LHCN-M2 (cell line): ENCODE measurements at regions not wholly inside any gene's neighbourhood (a gene's known extent, or its start where the extent isn't known, plus 50 kb on each side); places are given as distances from the start of the nearest gene placed in this dataset.

Source experiments
- DNase-seq: peaks from one replicate; pipeline ENCODE4 v3.0.0-alpha.2; 2012; ENCODE audit warnings: low read depth

GRCh38 chr6:67412035-67412434 lies 1223.0 kb upstream of the ADGRB3 start:
- DNase-seq, result no peak

GRCh38 chr6:67411036-67411435 lies 1224.0 kb upstream of the ADGRB3 start:
- no peak for DNase-seq

- DNase-seq, result no peak
Observed at GRCh38 chr6:67394254-67394653, 1240.8 kb upstream of the ADGRB3 start.

- DNase-seq, result no peak
Observed at GRCh38 chr6:67393356-67393755, 1241.7 kb upstream of the ADGRB3 start.

- no peak for DNase-seq
Observed at GRCh38 chr6:67391955-67392354, 1243.1 kb upstream of the ADGRB3 start.

GRCh38 chr6:67369679-67370078 lies 1265.4 kb upstream of the ADGRB3 start:
- no peak for DNase-seq

GRCh38 chr6:67362976-67363375 lies 1272.1 kb upstream of the ADGRB3 start:
- DNase-seq, result no peak

- no peak for DNase-seq
Observed at GRCh38 chr6:67361264-67361663, 1273.8 kb upstream of the ADGRB3 start.

GRCh38 chr6:67358241-67358640 lies 1276.8 kb upstream of the ADGRB3 start:
- no peak for DNase-seq

- DNase-seq, result no peak
Observed at GRCh38 chr6:67353861-67354260, 1281.2 kb upstream of the ADGRB3 start.

GRCh38 chr6:67352717-67353116 lies 1282.4 kb upstream of the ADGRB3 start:
- no peak for DNase-seq

GRCh38 chr6:67350729-67351128 lies 1284.4 kb upstream of the ADGRB3 start:
- DNase-seq, result no peak

- no peak for DNase-seq
Observed at GRCh38 chr6:67345946-67346345, 1289.1 kb upstream of the ADGRB3 start.

- DNase-seq, result no peak
Observed at GRCh38 chr6:67336014-67336413, 1299.1 kb upstream of the ADGRB3 start.

GRCh38 chr6:67331304-67331703 lies 1303.8 kb upstream of the ADGRB3 start:
- no peak for DNase-seq

GRCh38 chr6:67328269-67328668 lies 1306.8 kb upstream of the ADGRB3 start:
- DNase-seq, result no peak

GRCh38 chr6:67300430-67301040 lies 1334.5 kb upstream of the ADGRB3 start:
- DNase-seq, result no peak

GRCh38 chr6:67292169-67292568 lies 1342.9 kb upstream of the ADGRB3 start:
- no peak for DNase-seq

- peak; percentile 21 for DNase-seq
Observed at GRCh38 chr6:67287566-67287965, 1347.5 kb upstream of the ADGRB3 start.

GRCh38 chr6:67285770-67286495 lies 1349.1 kb upstream of the ADGRB3 start:
- DNase-seq, result no peak

- no peak for DNase-seq
Observed at GRCh38 chr6:67277312-67277711, 1357.8 kb upstream of the ADGRB3 start.

- no peak for DNase-seq
Observed at GRCh38 chr6:67265996-67266921, 1368.8 kb upstream of the ADGRB3 start.
